A549 (cell line): ENCODE measurements at regions not wholly inside any gene's neighbourhood (a gene's known extent, or its start where the extent isn't known, plus 50 kb on each side); places are given as distances from the start of the nearest gene placed in this dataset.

ENCODE experiments used
- CTCF ChIP-seq: fragments of >200 bp; sonication (Bioruptor Twin); formaldehyde crosslinking; IDR thresholded peaks from 3 replicates; pipeline ENCODE4 v1.5.1; 2016
- EHMT2 ChIP-seq: fragments of 200-600 bp; sonication (generic); IDR thresholded peaks from 2 replicates; pipeline ENCODE4 v1.6.1; 2016; ENCODE audit warnings: antibody characterized with exemption, low read depth, mild to moderate bottlenecking, moderate library complexity
- EP300 ChIP-seq, 2 experiments: fragments of >200 bp; sonication (Bioruptor Twin); formaldehyde crosslinking; IDR thresholded peaks; 2 replicates in 1 of 2; 3 replicates in 1 of 2; pipeline ENCODE4 v1.6.1; 2016 to 2017
- MYC ChIP-seq: IDR thresholded peaks from 2 replicates; pipeline ENCODE4 v1.6.1; 2012; ENCODE audit warnings: mild to moderate bottlenecking, inconsistent platforms, low read length, improper control_type of control experiment, borderline replicate concordance
- POLR2A ChIP-seq: IDR thresholded peaks from 2 replicates; pipeline ENCODE4 v1.6.1; 2012; ENCODE audit warnings: mild to moderate bottlenecking, low read length
- RARB ChIP-seq: fragments of 250-450 bp; sonication (Bioruptor Pico); IDR thresholded peaks from 2 replicates; pipeline ENCODE4 v1.8.0; 2021; ENCODE audit warnings: mild to moderate bottlenecking, moderate library complexity
- RNF2 ChIP-seq: fragments of 200-600 bp; sonication (generic); IDR thresholded peaks from 2 replicates; pipeline ENCODE4 v1.6.1; 2016; ENCODE audit warnings: low read depth, mild to moderate bottlenecking, antibody characterized with exemption, moderate library complexity, borderline replicate concordance
- ZNF302 ChIP-seq: fragments of 250-450 bp; sonication (Bioruptor Pico); IDR thresholded peaks from 2 replicates; pipeline ENCODE4 v1.9.0; 2021; ENCODE audit warnings: inconsistent platforms, mild to moderate bottlenecking, moderate library complexity
- TF ChIP-seq, protein P1 (sequence below): IDR thresholded peaks from 2 replicates; pipeline ENCODE4 v1.6.1; 2012

- TF ChIP-seq EP300 (IDR thresholded peaks at IDR 0.05): no peak
- no peak for TF ChIP-seq ZNF302 (CRISPR knock-in tag)
- TF ChIP-seq POLR2A: no peak
- no peak for TF ChIP-seq EHMT2
- TF ChIP-seq CTCF: no peak
- no peak for TF ChIP-seq RARB (CRISPR knock-in tag)
- TF ChIP-seq RNF2: no peak
- no peak for TF ChIP-seq MYC
- TF ChIP-seq, protein P1, sequence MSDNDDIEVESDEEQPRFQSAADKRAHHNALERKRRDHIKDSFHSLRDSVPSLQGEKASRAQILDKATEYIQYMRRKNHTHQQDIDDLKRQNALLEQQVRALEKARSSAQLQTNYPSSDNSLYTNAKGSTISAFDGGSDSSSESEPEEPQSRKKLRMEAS: no peak
These were observed 204.5 kb downstream of the ARL4C start for GRCh38 chr2:234292205-234292961.
